Activated CD8-positive, alpha-beta T cell treated with anti-CD3 and anti-CD28 coated beads for 36 hours (primary cell): ENCODE measurements at regions not wholly inside any gene's neighbourhood (a gene's known extent, or its start where the extent isn't known, plus 50 kb on each side); places are given as distances from the start of the nearest gene placed in this dataset.
"Not testable (repeated sequence)": the region's sequence is repeated elsewhere in the genome, so short reads cannot be mapped to it uniquely, and the experiment has no call there.

Experiments used
- ATAC-seq: fragments of 200-7000 bp; cut with Tn5 transposase; one replicate; pipeline ENCODE4 v1.10.0; 2021; ENCODE audit warnings: mild to moderate bottlenecking, moderate library complexity
- CTCF ChIA-PET: fragments of 350-600 bp; sonication (Branson Sonifier 250); formaldehyde crosslinking; loops from one replicate; lab custom pipeline; 2021; ENCODE audit warnings: antibody characterized with exemption; lab: Charles Lee
- POLR2A ChIA-PET: fragments of 350-600 bp; sonication (Branson Sonifier 250); formaldehyde crosslinking; loops from one replicate; lab custom pipeline; 2021; ENCODE audit warnings: antibody characterized with exemption; lab: Charles Lee
- DNase-seq: peaks from one replicate; pipeline ENCODE4 v3.0.0-alpha.2; 2020
- H3K27ac Mint-ChIP-seq: one replicate; pipeline ENCODE4 v1.8.0; 2021; ENCODE audit warnings: mild to moderate bottlenecking, mixed read lengths
- H3K27me3 Mint-ChIP-seq: one replicate; pipeline ENCODE4 v1.8.0; 2021; ENCODE audit warnings: mixed read lengths
- H3K36me3 Mint-ChIP-seq: one replicate; pipeline ENCODE4 v1.8.0; 2021; ENCODE audit warnings: low read depth, mixed read lengths
- H3K4me1 Mint-ChIP-seq: one replicate; pipeline ENCODE4 v1.8.0; 2021; ENCODE audit warnings: low read depth, mixed read lengths
- H3K4me3 Mint-ChIP-seq: one replicate; pipeline ENCODE4 v1.8.0; 2021; ENCODE audit warnings: mild to moderate bottlenecking, moderate library complexity, mixed read lengths
- H3K9me3 Mint-ChIP-seq: one replicate; pipeline ENCODE4 v1.8.0; 2021; ENCODE audit warnings: mixed read lengths
- intact Hi-C: fragments of 100-400 bp; cut with micrococcal nuclease; formaldehyde crosslinking; loops from one replicate; pipeline ENCODE4 v1.10.0; 2022

GRCh38 chr2:89959729-89960378, 1268.4 kb downstream of the RPIA start:
- H3K36me3 Mint-ChIP-seq, H3K4me3 Mint-ChIP-seq, ATAC-seq, H3K27ac Mint-ChIP-seq, intact Hi-C loops, CTCF ChIA-PET, H3K27me3 Mint-ChIP-seq, H3K4me1 Mint-ChIP-seq, H3K9me3 Mint-ChIP-seq, POLR2A ChIA-PET, DNase-seq: not testable (repeated sequence)

- intact Hi-C loops, H3K27me3 Mint-ChIP-seq, POLR2A ChIA-PET, DNase-seq, CTCF ChIA-PET, H3K9me3 Mint-ChIP-seq, H3K4me3 Mint-ChIP-seq, H3K4me1 Mint-ChIP-seq, H3K36me3 Mint-ChIP-seq, ATAC-seq, H3K27ac Mint-ChIP-seq: not testable (repeated sequence)
Observed at GRCh38 chr2:89960570-89960969, 1269.1 kb downstream of the RPIA start.

GRCh38 chr2:89968567-89968966, 1277.1 kb downstream of the RPIA start:
- POLR2A ChIA-PET, H3K27ac Mint-ChIP-seq, H3K4me1 Mint-ChIP-seq, ATAC-seq, DNase-seq, intact Hi-C loops, H3K27me3 Mint-ChIP-seq, H3K36me3 Mint-ChIP-seq, H3K4me3 Mint-ChIP-seq, H3K9me3 Mint-ChIP-seq, CTCF ChIA-PET: not testable (repeated sequence)

GRCh38 chr2:89969190-89969589, 1277.7 kb downstream of the RPIA start:
- intact Hi-C loops, POLR2A ChIA-PET, ATAC-seq, H3K36me3 Mint-ChIP-seq, H3K27me3 Mint-ChIP-seq, DNase-seq, H3K4me1 Mint-ChIP-seq, H3K27ac Mint-ChIP-seq, H3K4me3 Mint-ChIP-seq, H3K9me3 Mint-ChIP-seq, CTCF ChIA-PET: not testable (repeated sequence)

GRCh38 chr2:89973849-89974248, 1282.4 kb downstream of the RPIA start:
- H3K4me1 Mint-ChIP-seq, DNase-seq, H3K4me3 Mint-ChIP-seq, H3K27me3 Mint-ChIP-seq, H3K36me3 Mint-ChIP-seq, ATAC-seq, CTCF ChIA-PET, intact Hi-C loops, H3K27ac Mint-ChIP-seq, H3K9me3 Mint-ChIP-seq, POLR2A ChIA-PET: not testable (repeated sequence)

- H3K4me1 Mint-ChIP-seq, H3K9me3 Mint-ChIP-seq, CTCF ChIA-PET, intact Hi-C loops, H3K27me3 Mint-ChIP-seq, POLR2A ChIA-PET, H3K4me3 Mint-ChIP-seq, ATAC-seq, DNase-seq, H3K36me3 Mint-ChIP-seq, H3K27ac Mint-ChIP-seq: not testable (repeated sequence)
Observed at GRCh38 chr2:89979826-89980537, 1288.5 kb downstream of the RPIA start.

- H3K27ac Mint-ChIP-seq, intact Hi-C loops, H3K4me3 Mint-ChIP-seq, H3K36me3 Mint-ChIP-seq, CTCF ChIA-PET, ATAC-seq, H3K27me3 Mint-ChIP-seq, DNase-seq, POLR2A ChIA-PET, H3K9me3 Mint-ChIP-seq, H3K4me1 Mint-ChIP-seq: not testable (repeated sequence)
Observed at GRCh38 chr2:89982246-89982645, 1290.8 kb downstream of the RPIA start.

GRCh38 chr2:89985650-89986049, 1294.2 kb downstream of the RPIA start:
- H3K9me3 Mint-ChIP-seq, CTCF ChIA-PET, H3K27ac Mint-ChIP-seq, H3K4me3 Mint-ChIP-seq, intact Hi-C loops, POLR2A ChIA-PET, H3K36me3 Mint-ChIP-seq, H3K27me3 Mint-ChIP-seq, ATAC-seq, H3K4me1 Mint-ChIP-seq, DNase-seq: not testable (repeated sequence)

GRCh38 chr2:89986532-89986931, 1295.1 kb downstream of the RPIA start:
- H3K36me3 Mint-ChIP-seq, DNase-seq, CTCF ChIA-PET, POLR2A ChIA-PET, H3K4me3 Mint-ChIP-seq, H3K4me1 Mint-ChIP-seq, intact Hi-C loops, H3K27me3 Mint-ChIP-seq, H3K27ac Mint-ChIP-seq, H3K9me3 Mint-ChIP-seq, ATAC-seq: not testable (repeated sequence)

GRCh38 chr2:89996779-89997178, 1305.3 kb downstream of the RPIA start:
- H3K4me1 Mint-ChIP-seq, H3K36me3 Mint-ChIP-seq, CTCF ChIA-PET, H3K9me3 Mint-ChIP-seq, POLR2A ChIA-PET, intact Hi-C loops, H3K27ac Mint-ChIP-seq, H3K27me3 Mint-ChIP-seq, ATAC-seq, H3K4me3 Mint-ChIP-seq, DNase-seq: not testable (repeated sequence)

- H3K36me3 Mint-ChIP-seq, H3K27ac Mint-ChIP-seq, intact Hi-C loops, ATAC-seq, H3K4me1 Mint-ChIP-seq, H3K4me3 Mint-ChIP-seq, DNase-seq, H3K9me3 Mint-ChIP-seq, CTCF ChIA-PET, H3K27me3 Mint-ChIP-seq, POLR2A ChIA-PET: not testable (repeated sequence)
Observed at GRCh38 chr2:90004553-90004952, 1313.1 kb downstream of the RPIA start.

GRCh38 chr2:90010442-90011100, 1319.1 kb downstream of the RPIA start:
- intact Hi-C loops = not testable (repeated sequence)

More at GRCh38 chr2:90010442-90011100, 1319.1 kb downstream of the RPIA start:
- H3K27ac Mint-ChIP-seq, POLR2A ChIA-PET, CTCF ChIA-PET, H3K9me3 Mint-ChIP-seq, H3K4me1 Mint-ChIP-seq, H3K4me3 Mint-ChIP-seq, ATAC-seq, H3K36me3 Mint-ChIP-seq, DNase-seq, H3K27me3 Mint-ChIP-seq: not testable (repeated sequence)
